IMR-90 (cell line): ENCODE measurements at regions not wholly inside any gene's neighbourhood (a gene's known extent, or its start where the extent isn't known, plus 50 kb on each side); places are given as distances from the start of the nearest gene placed in this dataset.

Experiments used
- BHLHE40 ChIP-seq: fragments of 150-350 bp; IDR thresholded peaks from 2 replicates; pipeline ENCODE4 v1.6.1; 2016; ENCODE audit warnings: mild to moderate bottlenecking, low read depth, low read length
- CEBPB ChIP-seq: IDR thresholded peaks from 2 replicates; pipeline ENCODE4 v1.6.1; 2012; ENCODE audit warnings: low read depth, low read length, improper control_type of control experiment
- CHD1 ChIP-seq: IDR thresholded peaks from 2 replicates; pipeline ENCODE4 v1.6.1; 2012; ENCODE audit warnings: low read depth, low read length, improper control_type of control experiment
- MAZ ChIP-seq: IDR thresholded peaks from 2 replicates; pipeline ENCODE4 v1.6.1; 2012; ENCODE audit warnings: low read depth, mild to moderate bottlenecking, low read length, improper control_type of control experiment, moderate library complexity, borderline replicate concordance
- MXI1 ChIP-seq: IDR thresholded peaks from 2 replicates; pipeline ENCODE4 v1.6.1; 2012; ENCODE audit warnings: low read depth, mild to moderate bottlenecking, low read length, moderate library complexity, borderline replicate concordance
- POLR2A ChIP-seq: IDR thresholded peaks from 2 replicates; pipeline ENCODE4 v1.6.1; 2012; ENCODE audit warnings: mild to moderate bottlenecking, low read depth, low read length
- RAD21 ChIP-seq: IDR thresholded peaks from 2 replicates; pipeline ENCODE4 v1.6.1; 2012; ENCODE audit warnings: low read length, improper control_type of control experiment
- RCOR1 ChIP-seq: IDR thresholded peaks from 2 replicates; pipeline ENCODE4 v1.6.1; 2012; ENCODE audit warnings: mild to moderate bottlenecking, low read length, improper control_type of control experiment; ENCODE audit not compliant: insufficient replicate concordance
- TF ChIP-seq, protein P1 (sequence below): conservative IDR thresholded peaks from 2 replicates; pipeline ENCODE4 v1.5.1; 2012; ENCODE audit warnings: mild to moderate bottlenecking, low read depth, low read length, improper control_type of control experiment
- TF ChIP-seq, protein P2 (sequence below): fragments of 150-350 bp; IDR thresholded peaks from 2 replicates; pipeline ENCODE4 v1.6.1; 2016; ENCODE audit warnings: low read depth, mild to moderate bottlenecking, low read length, moderate library complexity, borderline replicate concordance

DNA sequence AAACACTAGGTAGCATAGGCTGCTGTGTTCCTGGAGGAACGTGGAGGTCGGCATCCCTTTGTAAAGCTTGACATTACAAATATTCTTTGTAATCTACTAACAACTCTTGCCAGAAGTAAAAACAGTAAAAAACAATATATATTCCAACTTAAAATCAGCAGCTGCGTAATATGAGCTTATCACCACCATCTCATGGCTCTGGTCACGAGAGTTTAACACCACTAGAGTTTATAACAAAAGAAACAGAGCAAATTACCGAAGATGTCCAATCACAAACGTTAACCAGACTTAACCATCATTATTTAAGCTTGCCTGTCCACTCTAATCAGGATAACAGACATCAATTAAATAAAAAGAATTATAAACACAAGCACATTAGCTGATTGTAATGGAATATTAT, 236.7 kb downstream of the PCDH7 start:
- TF ChIP-seq POLR2A (no peak), MXI1 (no peak), CEBPB (no peak), BHLHE40 (no peak), CHD1 (no peak), MAZ (no peak), RCOR1 (no peak), RAD21 (no peak)
- TF ChIP-seq, protein P1, sequence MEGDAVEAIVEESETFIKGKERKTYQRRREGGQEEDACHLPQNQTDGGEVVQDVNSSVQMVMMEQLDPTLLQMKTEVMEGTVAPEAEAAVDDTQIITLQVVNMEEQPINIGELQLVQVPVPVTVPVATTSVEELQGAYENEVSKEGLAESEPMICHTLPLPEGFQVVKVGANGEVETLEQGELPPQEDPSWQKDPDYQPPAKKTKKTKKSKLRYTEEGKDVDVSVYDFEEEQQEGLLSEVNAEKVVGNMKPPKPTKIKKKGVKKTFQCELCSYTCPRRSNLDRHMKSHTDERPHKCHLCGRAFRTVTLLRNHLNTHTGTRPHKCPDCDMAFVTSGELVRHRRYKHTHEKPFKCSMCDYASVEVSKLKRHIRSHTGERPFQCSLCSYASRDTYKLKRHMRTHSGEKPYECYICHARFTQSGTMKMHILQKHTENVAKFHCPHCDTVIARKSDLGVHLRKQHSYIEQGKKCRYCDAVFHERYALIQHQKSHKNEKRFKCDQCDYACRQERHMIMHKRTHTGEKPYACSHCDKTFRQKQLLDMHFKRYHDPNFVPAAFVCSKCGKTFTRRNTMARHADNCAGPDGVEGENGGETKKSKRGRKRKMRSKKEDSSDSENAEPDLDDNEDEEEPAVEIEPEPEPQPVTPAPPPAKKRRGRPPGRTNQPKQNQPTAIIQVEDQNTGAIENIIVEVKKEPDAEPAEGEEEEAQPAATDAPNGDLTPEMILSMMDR: no peak
- TF ChIP-seq, protein P2, sequence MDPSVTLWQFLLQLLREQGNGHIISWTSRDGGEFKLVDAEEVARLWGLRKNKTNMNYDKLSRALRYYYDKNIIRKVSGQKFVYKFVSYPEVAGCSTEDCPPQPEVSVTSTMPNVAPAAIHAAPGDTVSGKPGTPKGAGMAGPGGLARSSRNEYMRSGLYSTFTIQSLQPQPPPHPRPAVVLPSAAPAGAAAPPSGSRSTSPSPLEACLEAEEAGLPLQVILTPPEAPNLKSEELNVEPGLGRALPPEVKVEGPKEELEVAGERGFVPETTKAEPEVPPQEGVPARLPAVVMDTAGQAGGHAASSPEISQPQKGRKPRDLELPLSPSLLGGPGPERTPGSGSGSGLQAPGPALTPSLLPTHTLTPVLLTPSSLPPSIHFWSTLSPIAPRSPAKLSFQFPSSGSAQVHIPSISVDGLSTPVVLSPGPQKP: no peak
